ENCODE measurements at regions not wholly inside any gene's neighbourhood (a gene's known extent, or its start where the extent isn't known, plus 50 kb on each side); places are given as distances from the start of the nearest gene placed in this dataset.

DNA sequence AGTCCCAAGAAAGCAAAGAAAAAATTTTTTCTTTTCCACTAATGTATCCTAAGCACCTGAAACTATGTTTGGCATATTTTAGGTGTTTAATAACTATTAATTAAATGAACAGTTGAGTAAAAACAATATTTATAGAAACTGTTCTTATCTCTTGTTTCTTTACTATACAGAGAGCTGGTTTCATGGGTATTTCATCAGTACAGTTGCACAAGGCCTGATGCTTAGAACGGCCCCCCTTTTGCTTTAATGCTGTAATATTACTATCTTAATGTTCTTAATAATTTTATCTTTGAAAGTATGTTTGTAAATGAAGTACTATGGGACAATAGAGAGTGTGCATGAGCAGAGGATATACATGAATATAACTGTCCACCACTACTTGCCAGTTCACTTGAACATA is 479.1 kb upstream of the SLIT2 start:
- no peak for TF ChIP-seq CTCF (IDR thresholded peaks at IDR 0.05; ENCODE audit: insufficient read depth, low read length, poor library complexity, severe bottlenecking)
- H3K27me3 ChIP-seq (replicated peaks; ENCODE audit: control insufficient read depth, insufficient read depth, low read length), result no peaks in the 10 kb centered on the region
- H3K4me3 ChIP-seq (replicated peaks; ENCODE audit: low read depth, low read length), result no peak overlapping the region
- no peaks in the 10 kb centered on the region for H3K36me3 ChIP-seq (ENCODE audit: control insufficient read depth, insufficient read depth, low read length)
- DNase-seq (ENCODE audit: extremely low read depth, insufficient read length), result no peak

GRCh38 chr4:19756661-19757060 is 495.0 kb upstream of the SLIT2 start:
- Histone ChIP-seq H3K27me3 (replicated peaks; ENCODE audit: control insufficient read depth, insufficient read depth, low read length) (no peaks in the 10 kb centered on the region), H3K36me3 (ENCODE audit: control insufficient read depth, insufficient read depth, low read length) (no peaks in the 10 kb centered on the region)
- DNase-seq (ENCODE audit: extremely low read depth, insufficient read length), result no peak

DNA sequence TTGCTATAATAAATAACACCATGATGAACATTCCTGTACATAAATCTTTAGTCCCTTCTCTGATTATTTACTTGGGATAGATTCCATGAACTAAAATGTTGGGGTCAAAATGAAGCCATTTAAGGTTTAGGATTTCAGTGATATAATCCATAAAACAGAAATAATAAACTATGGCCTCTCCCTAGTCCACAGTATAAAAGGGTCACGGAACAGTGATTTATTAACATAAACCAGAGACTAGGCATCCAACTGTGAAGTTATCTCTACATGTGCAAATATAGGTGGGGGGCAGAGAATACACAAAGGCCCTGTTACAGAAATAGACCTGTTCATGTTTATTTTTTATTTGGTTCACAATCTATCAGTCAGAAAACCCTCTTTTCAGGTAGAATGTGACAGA is 499.1 kb upstream of the SLIT2 start:
- Histone ChIP-seq H3K27me3 (replicated peaks; ENCODE audit: control insufficient read depth, insufficient read depth, low read length) (no peaks in the 10 kb centered on the region), H3K4me3 (replicated peaks; ENCODE audit: low read depth, low read length) (no peak overlapping the region), H3K36me3 (ENCODE audit: control insufficient read depth, insufficient read depth, low read length) (no peaks in the 10 kb centered on the region)
- TF ChIP-seq CTCF (IDR thresholded peaks at IDR 0.05; ENCODE audit: insufficient read depth, low read length, poor library complexity, severe bottlenecking), result no peak
- no peak for DNase-seq (ENCODE audit: extremely low read depth, insufficient read length)

More at GRCh38 chr4:19756661-19757060, 495.0 kb upstream of the SLIT2 start:
- no peak for TF ChIP-seq CTCF (IDR thresholded peaks at IDR 0.05; ENCODE audit: insufficient read depth, low read length, poor library complexity, severe bottlenecking)
- no peak overlapping the region for H3K4me3 ChIP-seq (replicated peaks; ENCODE audit: low read depth, low read length)

GRCh38 chr4:19748519-19749479 is 502.9 kb upstream of the SLIT2 start:
- Histone ChIP-seq H3K27me3 (replicated peaks; ENCODE audit: control insufficient read depth, insufficient read depth, low read length) (no peaks in the 10 kb centered on the region), H3K36me3 (ENCODE audit: control insufficient read depth, insufficient read depth, low read length) (no peaks in the 10 kb centered on the region), H3K4me3 (replicated peaks; ENCODE audit: low read depth, low read length) (no peak overlapping the region)
- no peak for TF ChIP-seq CTCF (IDR thresholded peaks at IDR 0.05; ENCODE audit: insufficient read depth, low read length, poor library complexity, severe bottlenecking)
- DNase-seq (ENCODE audit: extremely low read depth, insufficient read length), result no peak

GRCh38 chr4:19746377-19746776 is 505.3 kb upstream of the SLIT2 start:
- Histone ChIP-seq H3K4me3 (replicated peaks; ENCODE audit: low read depth, low read length) (no peak overlapping the region), H3K36me3 (ENCODE audit: control insufficient read depth, insufficient read depth, low read length) (no peaks in the 10 kb centered on the region), H3K27me3 (replicated peaks; ENCODE audit: control insufficient read depth, insufficient read depth, low read length) (no peaks in the 10 kb centered on the region)
- TF ChIP-seq CTCF (IDR thresholded peaks at IDR 0.05; ENCODE audit: insufficient read depth, low read length, poor library complexity, severe bottlenecking), result no peak
- DNase-seq (ENCODE audit: extremely low read depth, insufficient read length), result no peak

All from GM06990 (cell line).